Endothelial cell of umbilical vein (primary cell): ENCODE measurements at regions not wholly inside any gene's neighbourhood (a gene's known extent, or its start where the extent isn't known, plus 50 kb on each side); places are given as distances from the start of the nearest gene placed in this dataset.

Experiments
- BruUV-seq: library from RNA; stranded (reverse); fragments of 400-500 nt; replicated peaks from 2 replicates; lab custom pipeline; 2021; lab: Mats Ljungman, UMichigan
- CTCF ChIA-PET: fragments of 300-600, 350-600 bp; sonication (Branson Sonifier 250); formaldehyde crosslinking; loops from one replicate; lab custom pipeline; 2021; ENCODE audit warnings: antibody characterized with exemption, inconsistent platforms; lab: Charles Lee
- POLR2A ChIA-PET: fragments of 300-600, 350-600 bp; sonication (Branson Sonifier 250); formaldehyde crosslinking; loops from one replicate; lab custom pipeline; 2021; ENCODE audit warnings: antibody characterized with exemption, inconsistent platforms; lab: Charles Lee
- DNase-seq: peaks from one replicate; pipeline ENCODE4 v3.0.0-alpha.2; 2011; ENCODE audit warnings: low read depth, low spot score
- FAIRE-seq: peaks from 2 replicates; lab custom pipeline; 2011; peaks lifted over from hg19 to GRCh38; lab: Jason Lieb, UNC
- H2AFZ ChIP-seq: 2 replicates; pipeline ENCODE4 v1.6.0; 2012; ENCODE audit warnings: low read depth, low read length, control low read depth, inconsistent platforms
- H3K27ac ChIP-seq: 2 replicates; pipeline ENCODE4 v1.5.1; 2011; ENCODE audit warnings: low read depth, mild to moderate bottlenecking, control low read depth, low read length, moderate library complexity; ENCODE audit not compliant: insufficient read depth
- H3K27me3 ChIP-seq, 2 experiments: 2 replicates each; pipeline versions ENCODE4 v1.6.0 to v1.6.1; 2011; ENCODE audit warnings: low read length in 2 of 2, mixed read lengths in 1 of 2; ENCODE audit not compliant: control insufficient read depth in 2 of 2, insufficient read depth in 2 of 2
- H3K36me3 ChIP-seq, 2 experiments: 2 replicates in 1 of 2; 3 replicates in 1 of 2; pipeline ENCODE4 v1.5.1; 2011; ENCODE audit warnings: low read length in 2 of 2, mild to moderate bottlenecking in 1 of 2, moderate library complexity in 1 of 2; ENCODE audit not compliant: control insufficient read depth in 2 of 2, insufficient read depth in 2 of 2; ENCODE audit errors: extremely low read depth in 1 of 2
- H3K4me1 ChIP-seq: 3 replicates; pipeline ENCODE4 v1.5.1; 2011; ENCODE audit warnings: mild to moderate bottlenecking, low read length; ENCODE audit not compliant: control insufficient read depth, insufficient read depth; ENCODE audit errors: extremely low read depth
- H3K4me2 ChIP-seq: 2 replicates; pipeline ENCODE4 v1.6.1; 2011; ENCODE audit warnings: low read length, control low read depth, mixed read lengths; ENCODE audit not compliant: insufficient read depth
- H3K4me3 ChIP-seq, 3 experiments: fragments of 200-600 bp in 1 of 3; sonication (generic), shearing (Covaris generic) in 1 of 3; replicated peaks in 1 of 3; 2 replicates each; pipeline ENCODE4 v1.5.1; 2011 to 2016; ENCODE audit warnings: control low read depth in 3 of 3, low read length in 3 of 3, mild to moderate bottlenecking in 2 of 3, inconsistent platforms in 1 of 3, low read depth in 1 of 3, moderate library complexity in 1 of 3; ENCODE audit not compliant: insufficient read depth in 1 of 3
- H3K79me2 ChIP-seq: 2 replicates; pipeline ENCODE4 v1.6.0; 2012; ENCODE audit warnings: low read length, inconsistent platforms; ENCODE audit not compliant: control insufficient read depth, insufficient read depth
- H3K9ac ChIP-seq: replicated peaks from 2 replicates; pipeline ENCODE3; 2011; ENCODE audit warnings: low read length, control low read depth; ENCODE audit not compliant: insufficient read depth; ENCODE audit errors: extremely low read depth
- H3K9me1 ChIP-seq: replicated peaks from 3 replicates; pipeline ENCODE4 v1.6.0; 2011; ENCODE audit warnings: mild to moderate bottlenecking, low read length; ENCODE audit not compliant: control insufficient read depth, insufficient read depth; ENCODE audit errors: extremely low read depth
- H3K9me3 ChIP-seq: replicated peaks from 2 replicates; pipeline ENCODE4 v1.5.1; 2012; ENCODE audit warnings: low read length, inconsistent platforms; ENCODE audit not compliant: control insufficient read depth, insufficient read depth
- H4K20me1 ChIP-seq: replicated peaks from 2 replicates; pipeline ENCODE3; 2011; ENCODE audit warnings: mild to moderate bottlenecking, low read length; ENCODE audit not compliant: control insufficient read depth, insufficient read depth; ENCODE audit errors: extremely low read depth
- EZH2 ChIP-seq: IDR thresholded peaks from 2 replicates; pipeline ENCODE4 v1.6.1; 2012; ENCODE audit warnings: borderline replicate concordance, low read depth, mild to moderate bottlenecking, moderate library complexity, low read length, inconsistent platforms; ENCODE audit not compliant: severe bottlenecking
- FOS ChIP-seq: IDR thresholded peaks from 2 replicates; pipeline ENCODE4 v1.6.1; 2011; ENCODE audit warnings: mild to moderate bottlenecking, low read length, moderate library complexity, borderline replicate concordance; ENCODE audit not compliant: insufficient read depth
- GATA2 ChIP-seq: IDR thresholded peaks from 2 replicates; pipeline ENCODE4 v1.7.0; 2011; ENCODE audit warnings: low read depth, mild to moderate bottlenecking, moderate library complexity, mixed read lengths, low read length; ENCODE audit not compliant: insufficient read length, insufficient read depth
- JUN ChIP-seq: IDR thresholded peaks from 2 replicates; pipeline ENCODE4 v1.6.1; 2011; ENCODE audit warnings: borderline replicate concordance, low read depth; ENCODE audit not compliant: insufficient read length, insufficient read depth
- MYC ChIP-seq: IDR thresholded peaks from one replicate; pipeline ENCODE4 v1.6.1; 2011; ENCODE audit warnings: mild to moderate bottlenecking, low read depth, low read length
- POLR2A ChIP-seq: IDR thresholded peaks from 2 replicates; pipeline ENCODE4 v1.6.1; 2012; ENCODE audit warnings: low read depth, mild to moderate bottlenecking, control low read depth, low read length
- POLR2AphosphoS5 ChIP-seq: IDR thresholded peaks from 2 replicates; pipeline ENCODE4 v1.6.1; 2012; ENCODE audit warnings: low read depth, mild to moderate bottlenecking, control low read depth, low read length, moderate library complexity; ENCODE audit not compliant: insufficient read depth
- dilution Hi-C: fragments of 300-500 bp; cut with MboI; formaldehyde crosslinking; loops from one replicate; pipeline ENCODE4 v1.15.0; 2019; ENCODE audit warnings: low sequenced_read_pairs; ENCODE audit not compliant: extremely low pct_ligation_motif_present
- intact Hi-C: fragments of 100-400 bp; cut with micrococcal nuclease; formaldehyde crosslinking; loops from one replicate; pipeline ENCODE4 v1.10.0; 2022
- TF ChIP-seq, protein P1 (sequence below), 2 donors: IDR thresholded peaks; 1 replicate in 1 of 2; 2 replicates in 1 of 2; pipeline ENCODE4 v1.5.1; 2011; ENCODE audit warnings: low read length in 2 of 2, mild to moderate bottlenecking in 2 of 2, moderate library complexity in 2 of 2, control low read depth in 1 of 2, inconsistent platforms in 1 of 2, low read depth in 1 of 2; ENCODE audit not compliant: insufficient read depth in 1 of 2; ENCODE audit errors: extremely low read depth in 1 of 2
- TF ChIP-seq, protein P2 (sequence below): IDR thresholded peaks from 2 replicates; pipeline ENCODE4 v1.6.1; 2011; ENCODE audit not compliant: insufficient read depth, insufficient read length

DNA sequence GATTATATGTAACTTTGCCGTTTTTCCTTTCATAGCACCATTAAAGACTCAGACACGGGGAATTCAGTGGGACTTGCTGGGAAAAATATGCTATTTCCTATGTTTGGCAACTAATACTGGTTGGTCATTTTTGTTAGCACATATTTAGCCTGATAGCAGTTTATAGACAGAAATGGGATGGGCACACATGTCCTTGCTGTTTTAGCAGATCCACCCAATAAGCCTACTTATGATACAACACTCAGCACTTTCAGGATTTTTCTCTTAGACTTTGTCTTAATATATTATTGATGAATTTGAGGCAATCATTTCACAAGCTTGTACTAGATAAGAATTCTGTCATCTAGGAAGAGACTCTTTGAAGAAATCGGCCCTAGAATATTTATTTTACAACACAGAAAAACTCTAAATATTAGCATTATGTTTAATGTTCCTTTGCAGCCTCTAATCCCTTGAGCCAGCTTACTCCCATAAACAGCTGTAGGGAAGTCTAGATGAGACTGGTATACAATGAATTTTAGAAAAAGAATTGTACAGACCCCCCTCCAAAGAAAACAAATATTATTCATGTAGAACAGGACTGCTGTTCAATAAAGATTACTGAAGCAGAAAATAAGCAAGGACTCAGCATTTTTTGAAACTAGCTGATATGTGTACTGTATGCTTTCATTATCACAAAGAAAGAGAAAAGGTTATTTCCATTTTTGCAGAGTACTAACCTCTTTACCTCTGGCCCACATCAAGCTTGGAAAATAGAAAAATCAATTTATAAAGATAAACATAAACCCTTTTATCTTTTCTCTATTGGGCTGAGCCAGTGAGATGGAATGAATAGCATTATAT, 656.8 kb upstream of the SGO1 start:
- TF ChIP-seq MYC: no peak
- TF ChIP-seq FOS: no peak
- TF ChIP-seq EZH2: no peak
- no peak for TF ChIP-seq POLR2AphosphoS5
- TF ChIP-seq, protein P1, sequence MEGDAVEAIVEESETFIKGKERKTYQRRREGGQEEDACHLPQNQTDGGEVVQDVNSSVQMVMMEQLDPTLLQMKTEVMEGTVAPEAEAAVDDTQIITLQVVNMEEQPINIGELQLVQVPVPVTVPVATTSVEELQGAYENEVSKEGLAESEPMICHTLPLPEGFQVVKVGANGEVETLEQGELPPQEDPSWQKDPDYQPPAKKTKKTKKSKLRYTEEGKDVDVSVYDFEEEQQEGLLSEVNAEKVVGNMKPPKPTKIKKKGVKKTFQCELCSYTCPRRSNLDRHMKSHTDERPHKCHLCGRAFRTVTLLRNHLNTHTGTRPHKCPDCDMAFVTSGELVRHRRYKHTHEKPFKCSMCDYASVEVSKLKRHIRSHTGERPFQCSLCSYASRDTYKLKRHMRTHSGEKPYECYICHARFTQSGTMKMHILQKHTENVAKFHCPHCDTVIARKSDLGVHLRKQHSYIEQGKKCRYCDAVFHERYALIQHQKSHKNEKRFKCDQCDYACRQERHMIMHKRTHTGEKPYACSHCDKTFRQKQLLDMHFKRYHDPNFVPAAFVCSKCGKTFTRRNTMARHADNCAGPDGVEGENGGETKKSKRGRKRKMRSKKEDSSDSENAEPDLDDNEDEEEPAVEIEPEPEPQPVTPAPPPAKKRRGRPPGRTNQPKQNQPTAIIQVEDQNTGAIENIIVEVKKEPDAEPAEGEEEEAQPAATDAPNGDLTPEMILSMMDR (IDR thresholded peaks at IDR 0.05; ENCODE audit: extremely low read depth in 1 of 2, insufficient read depth in 1 of 2, low read depth in 1 of 2, low read length in 2 of 2): no peak
- no peak for TF ChIP-seq POLR2A
- TF ChIP-seq, protein P2, sequence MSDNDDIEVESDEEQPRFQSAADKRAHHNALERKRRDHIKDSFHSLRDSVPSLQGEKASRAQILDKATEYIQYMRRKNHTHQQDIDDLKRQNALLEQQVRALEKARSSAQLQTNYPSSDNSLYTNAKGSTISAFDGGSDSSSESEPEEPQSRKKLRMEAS: no peak
- TF ChIP-seq JUN: no peak
- TF ChIP-seq GATA2: no peak
- ChIA-PET CTCF (no interaction called here), POLR2A (no interaction called here)
- dilution Hi-C loops: no loop called here
- Histone ChIP-seq H4K20me1 (no peaks in the 10 kb centered on the region), H3K4me3 (no peak overlapping the region), H3K27me3 (no peaks in the 10 kb centered on the region), H3K4me1 (no peaks in the 10 kb centered on the region), H3K9ac (no peak overlapping the region), H3K27ac (no peak overlapping the region), H3K79me2 (no peaks in the 10 kb centered on the region), H3K36me3 (no peaks in the 10 kb centered on the region), H3K9me1 (no peaks in the 10 kb centered on the region), H3K4me2 (no peak overlapping the region), H3K9me3 (no peaks in the 10 kb centered on the region), H2AFZ (no peak overlapping the region)
- FAIRE-seq (no peak), DNase-seq (no peak)
- intact Hi-C loops: no loop called here
- no TSS peak for BruUV-seq
